Fibroblast of pulmonary artery (primary cell): ENCODE measurements at regions not wholly inside any gene's neighbourhood (a gene's known extent, or its start where the extent isn't known, plus 50 kb on each side); places are given as distances from the start of the nearest gene placed in this dataset.

ENCODE experiments used
- DNase-seq: peaks from one replicate; pipeline ENCODE4 v3.0.0-alpha.2; 2010; ENCODE audit warnings: low read depth
- H3K4me3 ChIP-seq: replicated peaks from 2 replicates; pipeline ENCODE4 v1.5.1; 2011; ENCODE audit warnings: low read depth, mild to moderate bottlenecking, control low read depth, low read length, moderate library complexity
- TF ChIP-seq, protein P1 (sequence below): IDR thresholded peaks from 2 replicates; pipeline ENCODE4 v1.5.1; 2011; ENCODE audit warnings: mild to moderate bottlenecking, control low read depth, low read length, inconsistent platforms; ENCODE audit errors: missing control alignments

GRCh38 chr14:97057238-97058073 is 260.3 kb downstream of the VRK1 start:
- H3K4me3 ChIP-seq, result no peak overlapping the region
- DNase-seq, result no peak
- TF ChIP-seq, protein P1, sequence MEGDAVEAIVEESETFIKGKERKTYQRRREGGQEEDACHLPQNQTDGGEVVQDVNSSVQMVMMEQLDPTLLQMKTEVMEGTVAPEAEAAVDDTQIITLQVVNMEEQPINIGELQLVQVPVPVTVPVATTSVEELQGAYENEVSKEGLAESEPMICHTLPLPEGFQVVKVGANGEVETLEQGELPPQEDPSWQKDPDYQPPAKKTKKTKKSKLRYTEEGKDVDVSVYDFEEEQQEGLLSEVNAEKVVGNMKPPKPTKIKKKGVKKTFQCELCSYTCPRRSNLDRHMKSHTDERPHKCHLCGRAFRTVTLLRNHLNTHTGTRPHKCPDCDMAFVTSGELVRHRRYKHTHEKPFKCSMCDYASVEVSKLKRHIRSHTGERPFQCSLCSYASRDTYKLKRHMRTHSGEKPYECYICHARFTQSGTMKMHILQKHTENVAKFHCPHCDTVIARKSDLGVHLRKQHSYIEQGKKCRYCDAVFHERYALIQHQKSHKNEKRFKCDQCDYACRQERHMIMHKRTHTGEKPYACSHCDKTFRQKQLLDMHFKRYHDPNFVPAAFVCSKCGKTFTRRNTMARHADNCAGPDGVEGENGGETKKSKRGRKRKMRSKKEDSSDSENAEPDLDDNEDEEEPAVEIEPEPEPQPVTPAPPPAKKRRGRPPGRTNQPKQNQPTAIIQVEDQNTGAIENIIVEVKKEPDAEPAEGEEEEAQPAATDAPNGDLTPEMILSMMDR, result no peak

- DNase-seq, result no peak
- H3K4me3 ChIP-seq, result no peak overlapping the region
- TF ChIP-seq, protein P1, result no peak
These were observed 260.9 kb downstream of the VRK1 start for GRCh38 chr14:97058074-97058467.

- TF ChIP-seq, protein P1, result no peak
- DNase-seq, result no peak
- H3K4me3 ChIP-seq, result no peak overlapping the region
These were observed 261.4 kb downstream of the VRK1 start for GRCh38 chr14:97058589-97058988.

DNA sequence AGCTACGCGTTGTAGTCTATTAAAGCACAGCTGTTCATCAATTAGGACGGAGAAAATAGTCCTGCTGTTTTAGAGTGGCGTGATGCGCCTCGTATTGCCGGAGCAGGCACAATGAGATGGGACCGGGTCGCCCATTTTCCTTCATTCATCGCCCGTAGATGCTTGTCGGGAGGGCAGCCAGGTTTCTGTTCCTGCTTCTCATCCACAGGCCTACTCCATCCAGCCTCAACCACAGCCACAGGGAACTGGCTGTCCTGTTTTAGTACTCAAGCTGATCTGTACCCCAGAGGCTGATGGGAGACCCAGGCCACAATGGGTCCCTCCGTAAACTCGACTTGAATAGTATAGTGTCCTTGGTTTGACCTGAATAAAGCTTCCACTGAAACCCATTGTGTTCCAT is 264.0 kb downstream of the VRK1 start:
- TF ChIP-seq, protein P1, result no peak
- no peak for DNase-seq
- no peak overlapping the region for H3K4me3 ChIP-seq

GRCh38 chr14:97061714-97062113 is 264.5 kb downstream of the VRK1 start:
- DNase-seq, result no peak
- TF ChIP-seq, protein P1, result no peak
- no peak overlapping the region for H3K4me3 ChIP-seq

DNA sequence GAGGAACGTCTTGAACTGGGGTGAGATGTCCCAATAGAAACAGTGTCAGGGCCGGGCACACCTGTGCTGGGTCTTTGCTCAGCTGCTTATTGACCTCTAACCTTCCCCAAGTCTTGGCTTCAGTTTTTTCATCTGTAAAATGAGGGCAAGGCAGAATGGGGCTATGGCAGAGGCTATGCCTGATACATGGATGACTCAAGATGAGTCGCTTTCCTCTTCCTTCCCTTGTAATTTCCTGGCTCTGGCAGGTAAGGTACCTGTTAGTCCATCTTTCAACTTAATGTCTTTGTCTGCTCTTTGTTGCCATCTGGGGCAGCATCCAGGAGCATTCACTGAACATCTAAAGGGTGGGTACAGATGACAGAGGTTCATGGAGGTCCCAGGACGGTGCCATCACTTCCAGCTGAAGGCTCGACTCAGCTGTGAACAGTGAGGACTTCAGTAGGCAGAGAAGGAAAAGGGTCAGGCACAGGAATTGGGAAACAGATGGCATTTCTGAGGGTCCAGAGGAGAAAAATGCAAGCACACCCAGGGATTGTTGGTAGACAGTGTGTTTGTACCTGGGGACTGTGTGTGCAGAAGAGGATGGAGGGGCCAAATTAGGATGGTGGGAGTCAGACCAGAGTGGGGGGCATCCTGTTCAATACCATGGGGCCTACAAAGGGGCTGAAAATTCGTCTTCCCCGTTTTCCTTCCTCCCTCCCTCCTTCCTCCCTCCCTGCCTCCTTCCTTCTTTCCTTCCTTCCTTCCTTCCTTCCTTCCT is 268.3 kb downstream of the VRK1 start:
- TF ChIP-seq, protein P1, result no peak
- DNase-seq, result no peak
- no peak overlapping the region for H3K4me3 ChIP-seq
